ENCODE measurements at regions not wholly inside any gene's neighbourhood (a gene's known extent, or its start where the extent isn't known, plus 50 kb on each side); places are given as distances from the start of the nearest gene placed in this dataset.
"Not testable (repeated sequence)": the region's sequence is repeated elsewhere in the genome, so short reads cannot be mapped to it uniquely, and the experiment has no call there.

- Histone ChIP-seq H3K4me3 (ENCODE audit: low read depth, low read length) (no peak overlapping the region), H3K27me3 (ENCODE audit: control insufficient read depth, insufficient read depth, low read length) (no peaks in the 10 kb centered on the region), H3K36me3 (ENCODE audit: control insufficient read depth, insufficient read depth, low read length) (no peaks in the 10 kb centered on the region), H3K27ac (ENCODE audit: low read depth, low read length) (no peak overlapping the region), H3K9me3 (ENCODE audit: control insufficient read depth, insufficient read depth, low read length) (no peaks in the 10 kb centered on the region), H3K4me1 (ENCODE audit: control insufficient read depth, insufficient read depth, low read length) (peaks cover 32% of the 10 kb centered on the region), H3K9ac (ENCODE audit: low read depth, low read length) (no peak overlapping the region)
These were observed 67.3 kb upstream of the ZNF217 start for GRCh38 chr20:53660947-53661381.

- Histone ChIP-seq H3K9ac (ENCODE audit: low read depth, low read length) (no peak overlapping the region), H3K36me3 (ENCODE audit: control insufficient read depth, insufficient read depth, low read length) (no peaks in the 10 kb centered on the region), H3K9me3 (ENCODE audit: control insufficient read depth, insufficient read depth, low read length) (no peaks in the 10 kb centered on the region), H3K4me1 (ENCODE audit: control insufficient read depth, insufficient read depth, low read length) (peaks cover 35% of the 10 kb centered on the region), H3K4me3 (ENCODE audit: low read depth, low read length) (peak overlapping the region; percentile 46; the same call in 1 of the 2 replicates), H3K27me3 (ENCODE audit: control insufficient read depth, insufficient read depth, low read length) (no peaks in the 10 kb centered on the region), H3K27ac (ENCODE audit: low read depth, low read length) (no peak overlapping the region)
These were observed 66.7 kb upstream of the ZNF217 start for GRCh38 chr20:53660078-53660909.

- H3K27ac ChIP-seq (ENCODE audit: low read depth, low read length) = no peak overlapping the region
- H3K27me3 ChIP-seq (ENCODE audit: control insufficient read depth, insufficient read depth, low read length) = no peaks in the 10 kb centered on the region
- no peak overlapping the region for H3K9ac ChIP-seq (ENCODE audit: low read depth, low read length)
- no peak overlapping the region for H3K4me3 ChIP-seq (ENCODE audit: low read depth, low read length)
- peaks cover 36% of the 10 kb centered on the region for H3K4me1 ChIP-seq (ENCODE audit: control insufficient read depth, insufficient read depth, low read length)
- H3K9me3 ChIP-seq (ENCODE audit: control insufficient read depth, insufficient read depth, low read length) = no peaks in the 10 kb centered on the region
- H3K36me3 ChIP-seq (ENCODE audit: control insufficient read depth, insufficient read depth, low read length) = no peaks in the 10 kb centered on the region
These were observed 65.3 kb upstream of the ZNF217 start for GRCh38 chr20:53658973-53659372.

DNA sequence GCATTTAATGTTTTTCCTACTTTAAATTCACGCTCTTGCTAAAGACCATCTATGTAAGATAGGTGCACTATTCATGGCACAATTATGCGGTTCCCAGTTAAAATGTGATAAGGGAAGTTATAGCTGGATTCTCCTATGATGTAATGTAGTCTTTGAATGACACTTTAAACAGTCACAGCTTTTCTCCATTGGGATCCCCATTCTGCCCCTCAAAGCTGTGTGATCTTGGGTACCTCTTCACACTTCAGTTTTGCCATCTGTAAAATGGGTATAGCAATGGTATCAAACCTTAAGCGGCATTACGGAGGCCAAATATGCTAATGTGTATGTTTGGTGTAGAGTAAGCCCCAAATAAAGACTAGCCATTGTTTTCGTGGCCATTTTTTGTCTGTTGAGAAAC is 64.7 kb upstream of the ZNF217 start:
- Histone ChIP-seq H3K4me1 (ENCODE audit: control insufficient read depth, insufficient read depth, low read length) (peaks cover 36% of the 10 kb centered on the region), H3K9ac (ENCODE audit: low read depth, low read length) (no peak overlapping the region), H3K9me3 (ENCODE audit: control insufficient read depth, insufficient read depth, low read length) (no peaks in the 10 kb centered on the region), H3K4me3 (ENCODE audit: low read depth, low read length) (no peak overlapping the region), H3K27me3 (ENCODE audit: control insufficient read depth, insufficient read depth, low read length) (no peaks in the 10 kb centered on the region), H3K27ac (ENCODE audit: low read depth, low read length) (no peak overlapping the region), H3K36me3 (ENCODE audit: control insufficient read depth, insufficient read depth, low read length) (no peaks in the 10 kb centered on the region)

DNA sequence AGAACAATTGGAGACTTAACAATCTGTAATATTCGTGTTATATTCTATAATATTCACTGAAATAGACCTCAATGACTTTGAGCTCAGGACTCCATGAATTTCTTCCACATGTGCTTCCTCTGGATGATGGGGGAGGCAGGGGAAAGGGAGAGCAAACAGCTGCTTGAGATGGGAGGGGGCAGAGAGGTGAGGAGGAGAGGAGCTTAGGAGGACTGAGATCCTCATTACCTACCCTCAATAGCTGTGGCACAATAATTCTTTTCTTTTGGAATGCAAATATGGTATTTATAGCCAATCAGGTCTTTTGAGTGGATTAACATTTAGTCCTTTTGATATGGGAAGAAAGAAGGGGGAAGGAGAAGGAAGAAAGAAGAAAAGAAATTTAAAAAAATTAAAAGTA is 64.1 kb upstream of the ZNF217 start:
- H3K9me3 ChIP-seq (ENCODE audit: control insufficient read depth, insufficient read depth, low read length) = no peaks in the 10 kb centered on the region
- no peak overlapping the region for H3K27ac ChIP-seq (ENCODE audit: low read depth, low read length)
- peaks cover 39% of the 10 kb centered on the region for H3K4me1 ChIP-seq (ENCODE audit: control insufficient read depth, insufficient read depth, low read length)
- H3K4me3 ChIP-seq (ENCODE audit: low read depth, low read length) = no peak overlapping the region
- H3K9ac ChIP-seq (ENCODE audit: low read depth, low read length) = no peak overlapping the region
- no peaks in the 10 kb centered on the region for H3K36me3 ChIP-seq (ENCODE audit: control insufficient read depth, insufficient read depth, low read length)
- no peaks in the 10 kb centered on the region for H3K27me3 ChIP-seq (ENCODE audit: control insufficient read depth, insufficient read depth, low read length)

- Histone ChIP-seq H3K36me3 (ENCODE audit: control insufficient read depth, insufficient read depth, low read length) (no peaks in the 10 kb centered on the region), H3K27ac (ENCODE audit: low read depth, low read length) (no peak overlapping the region), H3K27me3 (ENCODE audit: control insufficient read depth, insufficient read depth, low read length) (no peaks in the 10 kb centered on the region), H3K4me1 (ENCODE audit: control insufficient read depth, insufficient read depth, low read length) (peaks cover 39% of the 10 kb centered on the region), H3K9me3 (ENCODE audit: control insufficient read depth, insufficient read depth, low read length) (no peaks in the 10 kb centered on the region), H3K9ac (ENCODE audit: low read depth, low read length) (no peak overlapping the region), H3K4me3 (ENCODE audit: low read depth, low read length) (no peak overlapping the region)
These were observed 63.6 kb upstream of the ZNF217 start for GRCh38 chr20:53657279-53657678.

GRCh38 chr20:53656293-53657202 is 62.9 kb upstream of the ZNF217 start:
- Histone ChIP-seq H3K27ac (ENCODE audit: low read depth, low read length) (no peak overlapping the region), H3K4me1 (ENCODE audit: control insufficient read depth, insufficient read depth, low read length) (peaks cover 39% of the 10 kb centered on the region), H3K4me3 (ENCODE audit: low read depth, low read length) (no peak overlapping the region), H3K36me3 (ENCODE audit: control insufficient read depth, insufficient read depth, low read length) (no peaks in the 10 kb centered on the region), H3K9me3 (ENCODE audit: control insufficient read depth, insufficient read depth, low read length) (no peaks in the 10 kb centered on the region), H3K9ac (ENCODE audit: low read depth, low read length) (no peak overlapping the region), H3K27me3 (ENCODE audit: control insufficient read depth, insufficient read depth, low read length) (no peaks in the 10 kb centered on the region)

DNA sequence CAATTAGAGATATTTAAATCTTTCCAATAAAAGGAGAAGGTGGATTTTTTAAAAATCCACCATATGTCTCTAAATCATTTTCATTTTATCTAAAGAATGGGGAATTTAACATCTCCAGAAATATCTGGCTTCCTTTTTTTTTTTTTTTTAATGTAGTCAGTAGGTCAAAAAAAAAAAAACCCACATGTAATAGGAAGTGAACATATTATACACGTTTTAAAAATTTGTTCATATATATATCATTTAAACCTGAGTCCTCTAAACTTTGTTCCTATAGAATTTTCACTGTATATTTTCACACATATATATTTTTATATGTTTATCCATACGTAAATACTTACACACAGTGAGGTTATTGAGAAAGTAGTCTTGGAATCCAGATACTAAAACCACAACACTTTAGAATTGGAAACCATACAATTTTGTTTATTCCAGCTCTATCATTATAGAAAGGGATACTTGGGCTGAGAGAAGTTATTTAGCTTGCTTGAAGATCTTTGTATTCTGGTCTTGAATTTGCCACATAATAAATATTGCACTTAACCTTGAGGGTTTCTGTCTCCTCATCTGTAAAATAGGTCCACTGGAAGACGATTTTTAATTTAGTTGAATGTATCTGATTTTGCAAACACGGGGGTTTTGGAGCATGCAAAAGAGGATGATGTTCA is 62.1 kb upstream of the ZNF217 start:
- peaks cover 34% of the 10 kb centered on the region for H3K4me1 ChIP-seq (ENCODE audit: control insufficient read depth, insufficient read depth, low read length)
- no peak overlapping the region for H3K9ac ChIP-seq (ENCODE audit: low read depth, low read length)
- H3K4me3 ChIP-seq (ENCODE audit: low read depth, low read length) = no peak overlapping the region
- no peaks in the 10 kb centered on the region for H3K36me3 ChIP-seq (ENCODE audit: control insufficient read depth, insufficient read depth, low read length)
- H3K27ac ChIP-seq (ENCODE audit: low read depth, low read length) = no peak overlapping the region
- H3K27me3 ChIP-seq (ENCODE audit: control insufficient read depth, insufficient read depth, low read length) = no peaks in the 10 kb centered on the region
- H3K9me3 ChIP-seq (ENCODE audit: control insufficient read depth, insufficient read depth, low read length) = no peaks in the 10 kb centered on the region

GRCh38 chr20:53654932-53655624 is 61.4 kb upstream of the ZNF217 start:
- peaks cover 27% of the 10 kb centered on the region for H3K4me1 ChIP-seq (ENCODE audit: control insufficient read depth, insufficient read depth, low read length)
- H3K36me3 ChIP-seq (ENCODE audit: control insufficient read depth, insufficient read depth, low read length) = no peaks in the 10 kb centered on the region
- H3K27ac ChIP-seq (ENCODE audit: low read depth, low read length) = no peak overlapping the region
- no peaks in the 10 kb centered on the region for H3K27me3 ChIP-seq (ENCODE audit: control insufficient read depth, insufficient read depth, low read length)
- no peak overlapping the region for H3K4me3 ChIP-seq (ENCODE audit: low read depth, low read length)
- no peak overlapping the region for H3K9ac ChIP-seq (ENCODE audit: low read depth, low read length)
- H3K9me3 ChIP-seq (ENCODE audit: control insufficient read depth, insufficient read depth, low read length) = no peaks in the 10 kb centered on the region

DNA sequence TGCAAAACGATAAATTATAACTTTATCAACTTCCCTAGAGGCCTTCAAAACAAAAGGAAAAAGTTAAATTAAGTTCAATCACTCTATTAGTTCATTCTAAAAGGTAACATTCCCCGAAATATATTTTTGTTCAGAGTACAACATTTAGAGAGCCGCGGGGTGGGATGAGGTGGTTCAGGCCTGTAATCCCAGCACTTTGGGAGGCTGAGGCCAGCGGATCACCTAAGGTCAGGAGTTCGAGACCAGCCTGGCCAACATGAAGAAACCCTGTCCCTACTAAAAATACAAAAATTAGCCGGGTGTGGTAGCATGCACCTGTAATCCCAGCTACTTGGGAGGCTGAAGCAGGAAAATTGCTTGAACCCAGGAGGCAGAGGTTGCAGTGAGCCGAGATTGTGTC is 60.9 kb upstream of the ZNF217 start:
- not testable (repeated sequence) for H3K9ac ChIP-seq (ENCODE audit: low read depth, low read length); H3K27me3 ChIP-seq (ENCODE audit: control insufficient read depth, insufficient read depth, low read length); H3K36me3 ChIP-seq (ENCODE audit: control insufficient read depth, insufficient read depth, low read length); H3K9me3 ChIP-seq (ENCODE audit: control insufficient read depth, insufficient read depth, low read length); H3K27ac ChIP-seq (ENCODE audit: low read depth, low read length); H3K4me3 ChIP-seq (ENCODE audit: low read depth, low read length)
- peaks cover 27% of the 10 kb centered on the region for H3K4me1 ChIP-seq (ENCODE audit: control insufficient read depth, insufficient read depth, low read length)
